BLaER1 treated with 17β-estradiol and CSF1 and Interleukin-3, amounts not matched to agents 10 nM and 100 nM (cell line): ENCODE measurements at regions not wholly inside any gene's neighbourhood (a gene's known extent, or its start where the extent isn't known, plus 50 kb on each side); places are given as distances from the start of the nearest gene placed in this dataset.
"Not testable (repeated sequence)": the region's sequence is repeated elsewhere in the genome, so short reads cannot be mapped to it uniquely, and the experiment has no call there.

Experiments
- H3K27ac ChIP-seq, 11 experiments: shearing (Covaris generic); formaldehyde crosslinking; 2 replicates each; pipeline ENCODE4 v1.8.1; 2022
- H3K27me3 ChIP-seq, 11 experiments: shearing (Covaris generic); formaldehyde crosslinking; 2 replicates each; pipeline ENCODE4 v1.8.1; 2022
- H3K36me3 ChIP-seq, 11 experiments: shearing (Covaris generic); formaldehyde crosslinking; 2 replicates each; pipeline ENCODE4 v1.8.1; 2022
- H3K4me1 ChIP-seq, 10 experiments: shearing (Covaris generic); formaldehyde crosslinking; 2 replicates each; pipeline ENCODE4 v1.8.1; 2022
- H3K4me2 ChIP-seq, 11 experiments: shearing (Covaris generic); formaldehyde crosslinking; 2 replicates each; pipeline ENCODE4 v1.8.1; 2022
- H3K4me3 ChIP-seq, 10 experiments: shearing (Covaris generic); formaldehyde crosslinking; 2 replicates each; pipeline ENCODE4 v1.8.1; 2022
- H3K9ac ChIP-seq, 11 experiments: shearing (Covaris generic); formaldehyde crosslinking; 2 replicates each; pipeline ENCODE4 v1.8.1; 2022
- H3K9me3 ChIP-seq, 11 experiments: shearing (Covaris generic); formaldehyde crosslinking; replicated peaks in 1 of 11; 2 replicates each; pipeline ENCODE4 v1.8.1; 2022
- H4K20me1 ChIP-seq, 11 experiments: shearing (Covaris generic); formaldehyde crosslinking; 2 replicates each; pipeline ENCODE4 v1.8.1; 2022
- Cebpa-rat ChIP-seq, 11 experiments: shearing (Covaris generic); IDR thresholded peaks; 2 replicates each; pipeline ENCODE4 v1.8.1; 2022

- no peaks in the 10 kb centered on the region for H3K9me3 ChIP-seq
Observed at GRCh38 chr10:21138769-21139340, 241.7 kb upstream of the NEBL start.

GRCh38 chr10:21135023-21135931 lies 238.2 kb upstream of the NEBL start:
- H3K9me3 ChIP-seq, result no peaks in the 10 kb centered on the region
- no peak overlapping the region for H3K9ac ChIP-seq
- no peaks in the 10 kb centered on the region for H3K27me3 ChIP-seq
- no peaks in the 10 kb centered on the region for H3K36me3 ChIP-seq
- TF ChIP-seq Cebpa-rat (IDR thresholded peaks at IDR 0.05), result no peak
- H3K27ac ChIP-seq, result no peak overlapping the region
- H3K4me1 ChIP-seq, result no peaks in the 10 kb centered on the region
- no peak overlapping the region for H3K4me2 ChIP-seq
- H3K4me3 ChIP-seq, result no peak overlapping the region
- no peaks in the 10 kb centered on the region for H4K20me1 ChIP-seq

More at GRCh38 chr10:21138769-21139340, 241.7 kb upstream of the NEBL start:
- no peaks in the 10 kb centered on the region for H3K36me3 ChIP-seq
- no peaks in the 10 kb centered on the region for H3K27me3 ChIP-seq
- TF ChIP-seq Cebpa-rat (IDR thresholded peaks at IDR 0.05), result no peak
- H4K20me1 ChIP-seq, result no peaks in the 10 kb centered on the region
- H3K4me1 ChIP-seq, result no peaks in the 10 kb centered on the region
- H3K4me3 ChIP-seq, result no peak overlapping the region
- H3K27ac ChIP-seq, result no peak overlapping the region
- H3K9ac ChIP-seq, result no peak overlapping the region
- no peak overlapping the region for H3K4me2 ChIP-seq

DNA sequence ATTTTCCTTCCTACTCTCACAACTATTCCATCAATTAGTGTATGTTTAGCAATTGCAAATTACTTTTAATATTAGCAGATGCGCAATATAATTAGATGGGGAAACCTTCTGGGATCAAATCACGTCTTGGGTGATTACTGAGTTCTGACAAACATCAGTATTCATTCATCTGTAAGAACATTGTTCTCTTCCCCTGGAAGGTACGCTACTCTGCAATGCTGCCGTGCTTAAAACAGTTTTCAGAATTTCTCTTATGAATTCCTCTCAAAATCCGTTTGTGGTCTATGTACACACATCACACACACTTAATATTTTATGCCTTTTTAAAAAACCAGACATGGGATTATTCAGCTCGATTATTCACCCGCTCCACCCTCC lies 237.5 kb upstream of the NEBL start:
- Histone ChIP-seq H3K4me1 (no peaks in the 10 kb centered on the region), H4K20me1 (no peaks in the 10 kb centered on the region), H3K4me3 (no peak overlapping the region), H3K27ac (no peak overlapping the region), H3K9ac (no peak overlapping the region), H3K27me3 (no peaks in the 10 kb centered on the region), H3K4me2 (no peak overlapping the region), H3K36me3 (no peaks in the 10 kb centered on the region), H3K9me3 (no peaks in the 10 kb centered on the region)
- TF ChIP-seq Cebpa-rat (IDR thresholded peaks at IDR 0.05), result no peak

- no peak overlapping the region for H3K27ac ChIP-seq
- no peaks in the 10 kb centered on the region for H3K4me1 ChIP-seq
- no peaks in the 10 kb centered on the region for H4K20me1 ChIP-seq
- H3K4me2 ChIP-seq, result no peak overlapping the region
- no peaks in the 10 kb centered on the region for H3K36me3 ChIP-seq
- no peak overlapping the region for H3K9ac ChIP-seq
- TF ChIP-seq Cebpa-rat (IDR thresholded peaks at IDR 0.05), result no peak
- peaks cover 0 to 5% (median 0%) of the 10 kb centered on the region in 11 experiments; a peak in 1 of 22 replicates for H3K9me3 ChIP-seq
- no peaks in the 10 kb centered on the region for H3K27me3 ChIP-seq
- no peak overlapping the region for H3K4me3 ChIP-seq
Observed at GRCh38 chr10:21130683-21131442, 233.8 kb upstream of the NEBL start.

DNA sequence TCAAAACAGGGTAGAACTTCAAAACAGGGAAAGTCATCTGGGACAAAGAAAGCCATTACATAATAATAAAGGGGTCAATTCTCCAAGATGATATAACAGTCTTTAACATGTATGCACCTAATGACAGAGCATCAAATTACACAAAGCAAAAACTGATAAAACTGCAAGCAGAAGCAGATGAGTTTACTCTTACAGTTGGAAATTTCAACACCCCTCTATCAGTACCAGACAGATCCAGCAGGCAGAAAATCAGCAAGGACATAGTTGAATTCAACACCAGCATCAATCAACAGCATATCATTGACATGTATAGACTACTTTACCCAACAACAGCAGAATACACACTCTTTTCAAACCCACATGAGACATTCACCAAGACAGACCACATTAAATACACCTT lies 233.0 kb upstream of the NEBL start:
- H3K9ac ChIP-seq, result no peak overlapping the region
- H3K4me2 ChIP-seq, result no peak overlapping the region
- no peaks in the 10 kb centered on the region for H3K27me3 ChIP-seq
- no peak for TF ChIP-seq Cebpa-rat (IDR thresholded peaks at IDR 0.05)
- H3K27ac ChIP-seq, result no peak overlapping the region
- no peaks in the 10 kb centered on the region for H3K4me1 ChIP-seq
- H4K20me1 ChIP-seq, result no peaks in the 10 kb centered on the region
- H3K9me3 ChIP-seq, result peaks cover 0 to 5% (median 0%) of the 10 kb centered on the region in 11 experiments; a peak in 1 of 22 replicates
- H3K36me3 ChIP-seq, result no peaks in the 10 kb centered on the region
- H3K4me3 ChIP-seq, result no peak overlapping the region

- Histone ChIP-seq H3K4me1 (no peaks in the 10 kb centered on the region), H4K20me1 (no peaks in the 10 kb centered on the region), H3K9me3 (peaks cover 0 to 5% (median 0%) of the 10 kb centered on the region in 11 experiments; a peak in 1 of 22 replicates), H3K4me2 (no peak overlapping the region), H3K36me3 (no peaks in the 10 kb centered on the region), H3K27me3 (no peaks in the 10 kb centered on the region), H3K27ac (no peak overlapping the region), H3K4me3 (no peak overlapping the region), H3K9ac (no peak overlapping the region)
- TF ChIP-seq Cebpa-rat (IDR thresholded peaks at IDR 0.05), result no peak
Observed at GRCh38 chr10:21125471-21126228, 228.5 kb upstream of the NEBL start.

- Histone ChIP-seq H4K20me1 (no peaks in the 10 kb centered on the region), H3K9ac (no peak overlapping the region), H3K4me2 (no peak overlapping the region), H3K9me3 (no peaks in the 10 kb centered on the region), H3K4me3 (no peak overlapping the region), H3K27me3 (no peaks in the 10 kb centered on the region), H3K4me1 (no peaks in the 10 kb centered on the region), H3K36me3 (no peaks in the 10 kb centered on the region), H3K27ac (no peak overlapping the region)
- no peak for TF ChIP-seq Cebpa-rat (IDR thresholded peaks at IDR 0.05)
Observed at GRCh38 chr10:21122907-21123306, 225.8 kb upstream of the NEBL start.

- not testable (repeated sequence) for H4K20me1 ChIP-seq, H3K36me3 ChIP-seq, H3K4me3 ChIP-seq, H3K4me1 ChIP-seq, H3K27ac ChIP-seq, H3K9ac ChIP-seq, H3K9me3 ChIP-seq, H3K27me3 ChIP-seq, H3K4me2 ChIP-seq
Observed at GRCh38 chr10:21121822-21122221, 224.7 kb upstream of the NEBL start.

DNA sequence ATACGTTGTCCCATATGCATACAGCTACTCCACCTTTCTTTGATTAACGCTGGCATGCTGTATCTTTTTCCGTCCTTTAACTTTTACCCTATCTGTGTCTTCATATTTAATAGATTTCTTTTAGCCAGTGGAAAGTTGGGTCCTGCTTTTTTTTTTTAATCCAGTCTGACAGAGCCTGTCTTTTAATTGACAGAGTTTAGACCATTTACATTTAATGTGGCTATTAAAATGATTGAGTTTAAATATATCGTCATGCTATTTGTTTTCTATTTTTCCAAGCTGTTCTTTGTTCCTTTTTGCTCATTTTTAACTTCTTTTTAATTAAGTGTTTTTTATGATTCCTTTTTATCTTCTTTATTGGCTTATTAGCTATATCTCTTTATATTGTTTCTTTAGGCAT lies 217.6 kb upstream of the NEBL start:
- Histone ChIP-seq H3K27me3 (no peaks in the 10 kb centered on the region), H3K4me2 (no peak overlapping the region), H3K4me3 (no peak overlapping the region), H3K9ac (no peak overlapping the region), H3K36me3 (no peaks in the 10 kb centered on the region), H3K27ac (no peak overlapping the region), H4K20me1 (no peaks in the 10 kb centered on the region), H3K9me3 (no peaks in the 10 kb centered on the region), H3K4me1 (peaks cover 0 to 9% (median 0%) of the 10 kb centered on the region in 10 experiments; a peak in 4 of 20 replicates)
- no peak for TF ChIP-seq Cebpa-rat (IDR thresholded peaks at IDR 0.05)
